COR-L47 (cell line): ENCODE measurements at regions not wholly inside any gene's neighbourhood (a gene's known extent, or its start where the extent isn't known, plus 50 kb on each side); places are given as distances from the start of the nearest gene placed in this dataset.

Experiments
- DNase-seq: peaks from one replicate; lab custom pipeline; 2025; lab: John Stamatoyannopoulos, UW

DNA sequence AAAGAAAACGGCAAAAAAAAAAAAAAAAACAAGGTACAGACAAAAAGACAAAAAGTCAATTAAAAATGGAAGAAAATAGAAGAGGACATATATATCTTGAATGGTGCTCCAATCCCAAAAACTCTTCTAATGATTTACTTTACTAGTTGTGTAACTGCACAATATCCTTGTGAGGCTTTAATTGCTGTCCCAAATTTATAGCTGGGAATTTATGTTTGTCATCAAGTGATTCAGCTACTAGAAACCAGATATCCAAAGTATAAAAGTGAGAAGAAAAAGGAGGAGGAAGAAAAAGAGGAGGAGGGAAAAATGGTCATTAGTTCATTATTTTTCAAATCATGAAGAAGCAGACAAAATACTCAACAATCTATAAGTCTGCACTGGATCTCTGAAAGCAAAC lies 150.8 kb upstream of the ARPP21 start:
- no peak for DNase-seq

DNA sequence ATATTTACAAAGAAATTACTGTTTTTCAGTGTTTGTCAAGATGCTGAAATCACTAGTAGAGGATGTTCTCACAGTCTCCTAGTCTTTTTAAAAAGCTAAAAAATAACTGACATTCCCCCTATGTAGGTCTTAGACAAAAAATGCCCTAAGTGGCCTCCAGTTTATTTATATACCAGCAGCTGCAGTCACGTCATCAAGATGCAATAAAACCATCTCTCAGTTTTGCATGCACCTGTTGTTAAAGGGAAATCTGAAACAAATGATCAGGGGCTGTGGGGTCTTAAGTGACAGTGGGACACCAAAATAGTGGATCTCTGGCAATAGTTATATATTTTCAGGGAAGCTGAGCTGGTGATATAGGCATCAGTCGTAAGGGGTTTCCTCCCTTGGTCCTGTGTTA lies 146.5 kb upstream of the ARPP21 start:
- no peak for DNase-seq

DNA sequence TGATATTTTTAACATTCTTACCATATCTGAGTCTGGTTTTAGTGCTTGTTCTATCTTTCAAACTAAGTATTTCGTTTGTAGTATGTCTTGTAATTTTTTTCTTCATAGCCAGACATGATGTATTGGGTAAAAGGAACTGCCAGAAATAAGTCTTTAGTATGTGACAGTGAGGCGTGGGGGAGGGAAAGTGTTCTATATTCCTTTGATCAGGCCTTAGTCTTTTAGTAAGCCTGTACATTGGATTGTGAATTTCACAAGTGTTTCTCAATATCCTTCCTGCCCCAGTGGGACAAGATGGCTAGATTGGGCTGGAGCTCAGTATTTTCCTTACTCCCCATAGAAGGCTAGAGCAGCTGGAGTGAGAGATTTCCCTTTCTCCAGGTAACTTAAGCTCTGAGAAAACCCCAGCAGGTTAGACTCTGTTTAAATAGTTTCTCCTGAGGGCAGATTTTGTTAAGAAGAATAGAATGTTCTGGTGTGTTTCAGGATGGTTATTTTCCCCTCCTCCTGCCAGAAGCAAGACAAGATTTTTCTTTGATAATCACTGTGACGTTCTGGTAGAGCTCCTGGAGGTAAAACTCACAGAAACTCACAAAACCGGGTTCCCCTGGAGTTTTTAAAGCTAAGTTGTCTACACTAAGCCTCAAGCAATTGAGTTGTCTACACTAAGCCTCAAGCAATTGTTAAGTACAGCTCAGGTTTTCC lies 140.7 kb upstream of the ARPP21 start:
- DNase-seq, result no peak

DNA sequence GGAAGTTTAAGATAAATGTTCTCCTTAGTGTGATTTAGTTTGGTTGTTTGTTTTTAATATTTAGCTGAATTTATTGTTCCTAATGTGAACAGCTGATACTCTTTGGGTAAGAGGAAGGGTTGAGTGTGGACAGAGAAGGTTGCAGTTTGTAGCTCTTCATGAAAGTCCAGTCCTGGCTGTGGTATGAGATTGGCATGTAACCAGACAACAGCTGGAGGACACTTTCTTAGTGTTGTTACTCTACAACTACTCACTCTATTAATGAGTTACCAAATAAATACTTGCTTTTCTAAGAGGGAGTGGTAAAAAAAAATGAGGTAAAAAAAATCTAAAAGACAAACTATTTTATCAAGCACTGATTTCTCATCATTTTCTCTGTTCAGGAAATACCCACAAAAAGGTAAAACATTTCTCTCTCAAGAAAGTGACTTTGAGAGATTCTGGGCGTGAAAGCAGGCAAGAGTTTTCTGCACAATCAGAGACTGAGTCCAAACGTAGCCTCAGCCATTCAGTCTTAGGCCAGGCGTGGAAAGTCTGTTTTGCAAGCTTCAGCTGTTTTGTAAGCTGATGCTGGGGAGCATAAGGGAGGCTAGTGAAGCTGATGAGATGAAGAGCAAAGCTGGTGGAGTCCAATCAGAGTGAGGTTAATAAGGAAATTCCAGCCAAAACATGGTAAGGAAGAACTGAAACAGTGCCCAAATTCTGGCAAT lies 138.5 kb upstream of the ARPP21 start:
- DNase-seq, result no peak

DNA sequence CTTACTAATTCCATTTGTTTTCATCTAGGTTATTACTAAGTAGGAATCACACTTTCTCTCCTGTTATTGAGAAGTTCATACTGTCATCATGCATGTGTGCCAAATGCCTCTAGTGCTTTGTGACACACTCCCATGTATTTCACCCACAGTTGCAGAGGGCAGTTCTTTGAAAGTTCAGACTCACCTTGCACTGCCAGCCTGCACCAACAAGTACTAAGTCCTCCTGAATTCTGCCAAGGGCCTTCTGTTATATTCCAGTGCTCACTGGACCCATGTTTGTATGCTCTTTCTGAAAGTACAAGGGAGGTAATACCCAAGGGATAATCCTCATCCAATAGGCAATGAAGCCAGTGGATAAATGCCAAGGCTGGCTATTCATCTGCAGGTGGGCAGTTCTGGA lies 136.6 kb upstream of the ARPP21 start:
- no peak for DNase-seq

GRCh38 chr3:35505181-35505580 lies 134.1 kb upstream of the ARPP21 start:
- DNase-seq, result no peak

- no peak for DNase-seq
These were observed 133.6 kb upstream of the ARPP21 start for GRCh38 chr3:35505772-35506171.

DNA sequence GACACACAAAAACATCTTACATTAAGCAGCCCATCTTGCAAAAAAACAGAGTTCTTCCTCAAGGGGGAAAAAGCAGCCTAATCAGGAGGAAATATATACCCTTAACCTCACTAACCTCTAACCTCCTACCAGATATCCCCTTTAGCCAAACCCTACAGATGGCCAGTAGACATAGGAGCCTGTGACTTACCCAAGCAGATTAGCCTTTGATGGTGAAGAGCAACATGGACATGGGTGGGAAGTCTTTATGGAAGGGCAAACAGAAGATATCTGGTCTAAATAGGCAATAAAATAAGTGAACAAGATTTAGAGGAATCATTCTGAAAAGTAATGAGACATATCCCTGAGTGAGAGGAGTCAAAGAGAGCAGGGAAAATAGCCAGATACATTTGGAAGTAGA lies 119.4 kb upstream of the ARPP21 start:
- DNase-seq, result no peak

DNA sequence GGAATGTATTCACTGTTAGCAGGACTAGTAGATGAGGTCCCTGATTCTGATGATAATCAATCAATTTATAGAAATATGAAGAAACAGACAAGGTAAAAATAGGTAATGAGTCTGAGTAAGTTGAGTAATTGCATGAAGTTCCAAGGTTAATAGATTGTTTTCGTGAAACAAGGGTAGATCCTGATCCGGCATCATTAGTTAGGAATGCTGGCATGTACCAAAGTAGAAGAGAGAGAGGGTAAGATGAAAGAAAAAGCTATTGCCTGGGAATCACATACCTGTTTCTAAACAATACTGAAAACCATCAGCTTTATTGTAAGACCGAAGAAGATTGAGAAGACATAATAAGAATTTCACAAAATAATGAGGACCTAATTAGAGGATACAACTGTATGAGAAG lies 118.1 kb upstream of the ARPP21 start:
- DNase-seq, result no peak

- DNase-seq, result no peak
These were observed 116.9 kb upstream of the ARPP21 start for GRCh38 chr3:35522450-35522849.

GRCh38 chr3:35523074-35523473 lies 116.3 kb upstream of the ARPP21 start:
- no peak for DNase-seq

GRCh38 chr3:35523838-35524237 lies 115.5 kb upstream of the ARPP21 start:
- no peak for DNase-seq

GRCh38 chr3:35524856-35525255 lies 114.5 kb upstream of the ARPP21 start:
- no peak for DNase-seq

GRCh38 chr3:35528728-35529127 lies 110.6 kb upstream of the ARPP21 start:
- no peak for DNase-seq

DNA sequence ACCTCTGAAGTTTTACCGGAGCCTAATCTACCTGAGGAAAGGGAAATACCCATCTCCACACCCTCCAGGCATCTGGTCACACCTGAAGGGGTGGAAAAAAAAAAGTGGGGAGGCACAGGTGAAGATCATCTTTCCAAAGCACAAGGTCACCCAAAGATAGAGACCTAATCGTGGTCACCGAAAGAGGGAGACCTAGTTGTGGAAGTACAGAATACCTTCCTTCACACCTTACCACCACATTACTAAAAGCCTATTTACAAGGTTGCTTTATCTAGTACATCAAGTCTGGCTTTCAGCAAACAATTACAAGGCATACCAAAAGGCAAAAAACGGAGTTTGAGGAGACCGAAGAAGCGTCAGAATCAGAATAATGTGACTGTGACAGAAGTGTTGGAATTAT lies 110.0 kb upstream of the ARPP21 start:
- DNase-seq, result no peak

GRCh38 chr3:35537265-35537664 lies 102.1 kb upstream of the ARPP21 start:
- no peak for DNase-seq

DNA sequence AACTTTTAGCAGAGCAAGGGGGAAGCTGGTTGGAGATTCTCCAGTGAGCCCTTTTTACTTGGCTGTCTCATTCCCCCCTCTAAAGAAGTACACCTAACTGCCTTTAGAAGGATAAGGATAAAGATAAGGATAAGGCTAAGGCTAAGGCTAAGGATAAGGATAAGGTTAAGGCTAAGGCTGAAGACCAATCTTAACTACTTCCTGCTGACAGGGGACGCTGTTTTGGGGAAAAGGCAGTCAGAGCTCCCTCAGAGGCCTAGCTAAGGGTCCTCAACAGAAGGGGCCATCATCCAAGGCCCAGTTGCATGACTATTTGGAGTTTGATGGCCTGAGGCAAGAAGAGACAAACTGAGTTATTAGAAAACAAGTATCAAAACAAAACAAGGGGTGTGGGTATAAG lies 94.3 kb upstream of the ARPP21 start:
- DNase-seq, result no peak

DNA sequence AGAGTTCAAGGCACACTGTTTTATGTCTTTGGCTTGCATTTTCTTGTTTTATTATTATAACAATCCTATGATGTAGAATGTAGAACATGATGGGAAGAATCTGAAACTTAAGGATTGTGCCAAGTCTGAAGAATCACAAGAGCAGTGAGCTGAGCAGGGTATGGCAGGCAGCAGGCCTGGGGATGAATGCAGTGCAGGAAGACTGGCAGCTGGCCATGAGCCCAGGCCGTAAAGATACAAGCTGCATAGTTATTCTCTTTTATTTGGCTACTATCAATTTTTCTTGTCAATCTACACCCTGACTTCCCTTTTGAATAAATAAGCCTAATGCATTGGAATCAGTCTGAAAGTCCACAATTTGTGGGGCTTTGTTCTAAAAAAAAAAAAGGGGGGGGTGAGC lies 89.6 kb upstream of the ARPP21 start:
- no peak for DNase-seq

GRCh38 chr3:35562141-35562540 lies 77.2 kb upstream of the ARPP21 start:
- no peak for DNase-seq

DNA sequence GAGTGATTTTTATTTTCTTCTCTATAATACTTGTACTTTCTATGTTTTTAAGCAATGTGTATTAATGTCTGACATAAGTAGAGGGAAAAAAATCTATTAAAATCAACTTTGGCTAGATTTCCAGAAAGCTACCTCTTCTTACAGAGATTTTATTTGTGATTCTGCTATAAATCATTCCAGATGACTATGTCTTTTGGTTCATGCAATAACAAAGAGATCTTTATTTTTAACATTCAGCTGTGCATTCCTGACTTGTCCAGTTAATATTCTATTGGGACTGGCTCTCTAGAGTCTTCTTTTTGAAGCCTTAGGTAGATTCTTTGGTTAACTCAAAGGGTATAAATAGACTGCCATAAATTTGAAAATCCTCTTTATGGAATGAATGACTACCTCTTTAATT lies 74.3 kb upstream of the ARPP21 start:
- no peak for DNase-seq
